DND-41 (cell line): ENCODE measurements at regions not wholly inside any gene's neighbourhood (a gene's known extent, or its start where the extent isn't known, plus 50 kb on each side); places are given as distances from the start of the nearest gene placed in this dataset.

Experiments used
- ATAC-seq: fragments of 200-7000 bp; cut with Tn5 transposase; 3 replicates; pipeline ENCODE4 v1.9.1; 2021; ENCODE audit warnings: low read depth; ENCODE audit not compliant: insufficient read depth
- DNase-seq: peaks from one replicate; pipeline ENCODE4 v3.0.0-alpha.2; 2020
- H2AFZ ChIP-seq: 2 replicates; pipeline ENCODE4 v1.6.0; 2012; ENCODE audit warnings: low read depth, low read length
- H3K27ac ChIP-seq: 2 replicates; pipeline ENCODE4 v1.5.1; 2012; ENCODE audit warnings: low read length, inconsistent platforms
- H3K27me3 ChIP-seq: fragments of 200-600 bp; sonication (generic); 2 replicates; pipeline ENCODE4 v1.6.0; 2012; ENCODE audit warnings: low read length, mild to moderate bottlenecking, inconsistent platforms; ENCODE audit not compliant: insufficient read depth, poor library complexity
- H3K36me3 ChIP-seq: 2 replicates; pipeline ENCODE4 v1.5.1; 2012; ENCODE audit warnings: low read length, inconsistent platforms; ENCODE audit not compliant: insufficient read depth
- H3K4me1 ChIP-seq: 2 replicates; pipeline ENCODE4 v1.5.1; 2012; ENCODE audit warnings: mild to moderate bottlenecking, low read length; ENCODE audit not compliant: insufficient read depth
- H3K4me2 ChIP-seq: 2 replicates; pipeline ENCODE4 v1.6.0; 2012; ENCODE audit warnings: mild to moderate bottlenecking, moderate library complexity, low read length, inconsistent platforms; ENCODE audit not compliant: insufficient read depth
- H3K4me3 ChIP-seq, 2 experiments: fragments of 200-600 bp in 1 of 2; shearing (Covaris generic) in 1 of 2; 2 replicates each; pipeline ENCODE4 v1.5.1; 2012 to 2016; ENCODE audit warnings: inconsistent platforms in 2 of 2, low read length in 2 of 2, mild to moderate bottlenecking in 2 of 2, low read depth in 1 of 2, moderate library complexity in 1 of 2
- H3K79me2 ChIP-seq: 2 replicates; pipeline ENCODE4 v1.6.0; 2012; ENCODE audit warnings: low read length, inconsistent platforms; ENCODE audit not compliant: insufficient read depth
- H3K9ac ChIP-seq: 2 replicates; pipeline ENCODE4 v1.6.0; 2012; ENCODE audit warnings: low read depth, mild to moderate bottlenecking, inconsistent platforms, low read length, moderate library complexity
- H3K9me3 ChIP-seq: 2 replicates; pipeline ENCODE4 v1.5.1; 2012; ENCODE audit warnings: low read length, moderate library complexity, mild to moderate bottlenecking, inconsistent platforms; ENCODE audit not compliant: insufficient read depth, severe bottlenecking
- H4K20me1 ChIP-seq: 2 replicates; pipeline ENCODE4 v1.6.0; 2012; ENCODE audit warnings: low read length; ENCODE audit not compliant: insufficient read depth
- CTCF ChIP-seq: IDR thresholded peaks from 2 replicates; pipeline ENCODE4 v1.5.1; 2012; ENCODE audit warnings: borderline replicate concordance, low read length, moderate library complexity, mild to moderate bottlenecking; ENCODE audit not compliant: poor library complexity, severe bottlenecking; ENCODE audit errors: extremely low read depth
- EZH2 ChIP-seq: IDR thresholded peaks from 3 replicates; pipeline ENCODE4 v1.6.1; 2012; ENCODE audit warnings: borderline replicate concordance, low read depth, mild to moderate bottlenecking, moderate library complexity, low read length, inconsistent platforms; ENCODE audit not compliant: severe bottlenecking

GRCh38 chr1:59104191-59104760, 192.6 kb upstream of the FGGY start:
- H3K36me3 ChIP-seq, result no peaks in the 10 kb centered on the region
- H3K27me3 ChIP-seq, result no peaks in the 10 kb centered on the region
- no peaks in the 10 kb centered on the region for H3K9me3 ChIP-seq
- DNase-seq (no peak), ATAC-seq (no peak)
- TF ChIP-seq EZH2 (no peak), CTCF (no peak)
- H3K4me3 ChIP-seq, result no peak overlapping the region
- no peak overlapping the region for H3K27ac ChIP-seq
- H3K4me2 ChIP-seq, result no peak overlapping the region
- H3K79me2 ChIP-seq, result no peaks in the 10 kb centered on the region
- H4K20me1 ChIP-seq, result no peaks in the 10 kb centered on the region
- H2AFZ ChIP-seq, result no peak overlapping the region
- no peak overlapping the region for H3K9ac ChIP-seq
- no peaks in the 10 kb centered on the region for H3K4me1 ChIP-seq

GRCh38 chr1:59105548-59106507, 191.1 kb upstream of the FGGY start:
- TF ChIP-seq EZH2 (no peak), CTCF (no peak)
- Histone ChIP-seq H4K20me1 (no peaks in the 10 kb centered on the region), H3K4me2 (no peak overlapping the region), H3K9ac (no peak overlapping the region), H3K79me2 (no peaks in the 10 kb centered on the region), H3K9me3 (no peaks in the 10 kb centered on the region), H3K4me3 (no peak overlapping the region), H2AFZ (no peak overlapping the region), H3K27ac (no peak overlapping the region), H3K4me1 (no peaks in the 10 kb centered on the region), H3K27me3 (no peaks in the 10 kb centered on the region), H3K36me3 (no peaks in the 10 kb centered on the region)
- DNase-seq (no peak), ATAC-seq (no peak)

DNA sequence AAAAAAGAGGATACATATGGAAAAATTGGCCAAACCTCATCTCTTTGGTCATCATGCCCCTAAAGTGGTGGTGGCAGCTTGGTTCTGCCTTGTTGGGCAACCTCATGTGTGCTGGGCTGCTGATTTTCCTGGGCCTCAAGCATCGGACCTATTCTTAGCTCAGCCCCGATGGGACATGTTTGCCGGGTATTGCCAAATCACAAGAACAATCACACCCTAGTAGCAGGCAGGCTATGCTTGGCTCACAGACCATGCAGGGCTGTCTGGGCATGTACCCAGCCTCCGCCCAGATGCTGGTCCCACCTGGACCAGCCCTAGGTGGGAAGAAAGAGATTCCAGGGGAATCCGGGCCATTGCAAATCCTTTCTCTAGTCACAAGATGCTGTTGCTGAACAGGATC, 189.4 kb upstream of the FGGY start:
- Histone ChIP-seq H2AFZ (no peak overlapping the region), H3K9ac (no peak overlapping the region)

More for the DNA sequence above, 189.4 kb upstream of the FGGY start:
- TF ChIP-seq EZH2 (no peak), CTCF (no peak)
- no peaks in the 10 kb centered on the region for H3K9me3 ChIP-seq
- H3K79me2 ChIP-seq, result no peaks in the 10 kb centered on the region
- H3K27me3 ChIP-seq, result no peaks in the 10 kb centered on the region
- H3K36me3 ChIP-seq, result no peaks in the 10 kb centered on the region
- no peak for DNase-seq
- no peak for ATAC-seq
- no peak overlapping the region for H3K4me2 ChIP-seq
- no peak overlapping the region for H3K27ac ChIP-seq
- no peaks in the 10 kb centered on the region for H4K20me1 ChIP-seq
- H3K4me1 ChIP-seq, result no peaks in the 10 kb centered on the region
- no peak overlapping the region for H3K4me3 ChIP-seq
